ENCODE measurements at regions not wholly inside any gene's neighbourhood (a gene's known extent, or its start where the extent isn't known, plus 50 kb on each side); places are given as distances from the start of the nearest gene placed in this dataset.
"Not testable (repeated sequence)": the region's sequence is repeated elsewhere in the genome, so short reads cannot be mapped to it uniquely, and the experiment has no call there.

DNA sequence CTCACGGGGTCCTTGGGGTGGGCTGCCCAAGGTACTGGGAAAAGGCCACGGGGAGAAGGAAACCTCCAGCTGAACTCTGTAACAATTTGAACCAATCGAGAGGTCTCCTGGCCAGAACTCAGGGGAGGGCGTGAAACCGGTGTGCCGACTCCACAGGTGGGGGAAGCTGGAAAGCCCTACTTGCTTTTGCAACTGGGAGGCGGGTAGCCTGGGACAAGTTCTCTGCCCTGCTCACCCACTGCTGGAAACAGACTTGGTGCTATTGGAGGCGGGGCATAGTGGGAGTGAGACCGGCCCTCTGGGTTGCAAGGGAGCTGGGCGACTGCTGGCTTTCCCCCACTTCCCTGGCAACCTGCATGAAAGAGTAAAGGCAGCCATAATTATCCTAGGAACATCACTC, 73.2 kb upstream of the SLIT3 start:
- DNase-seq (ENCODE audit: low spot score): no peak
- H3K4me3 Mint-ChIP-seq: no peak overlapping the region

DNA sequence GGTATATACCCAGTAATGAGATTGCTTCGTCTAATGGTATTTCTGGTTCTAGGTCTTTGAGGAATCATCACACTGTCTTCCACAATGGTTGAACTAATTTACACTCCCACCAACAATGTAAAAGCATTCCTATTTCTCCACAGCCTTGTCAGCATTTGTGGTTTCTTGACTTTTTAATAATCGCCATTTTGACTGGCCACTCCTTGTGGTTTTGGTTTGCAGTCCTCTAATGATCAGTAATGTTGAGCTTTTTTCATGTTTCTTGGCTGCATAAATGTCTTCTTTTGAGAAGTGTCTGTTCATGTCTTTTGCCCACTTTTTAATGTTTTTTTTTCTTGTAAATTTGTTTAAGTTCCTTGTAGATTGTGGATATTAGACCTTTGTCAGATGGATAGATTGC, 70.9 kb upstream of the SLIT3 start:
- not testable (repeated sequence) for H3K9me3 Mint-ChIP-seq; H3K9me3 ChIP-seq (ENCODE audit: low read depth); H3K36me3 Mint-ChIP-seq; H3K36me3 ChIP-seq; H3K9ac ChIP-seq; H3K79me2 ChIP-seq (ENCODE audit: low read depth); H3K4me2 ChIP-seq; H3K27ac ChIP-seq; H3K4me3 ChIP-seq; H3K27me3 ChIP-seq; H3K4me1 ChIP-seq; H3K4me1 Mint-ChIP-seq; H3K4me3 Mint-ChIP-seq; H3K27me3 Mint-ChIP-seq (ENCODE audit: insufficient read depth, low read depth); H4K20me1 ChIP-seq (ENCODE audit: low read depth); H3K27ac Mint-ChIP-seq; DNase-seq (ENCODE audit: low spot score); H3F3A ChIP-seq (ENCODE audit: low read depth); H2AFZ ChIP-seq (replicated peaks)

More for the DNA sequence above, 73.2 kb upstream of the SLIT3 start:
- Histone ChIP-seq H3K27me3 (no peaks in the 10 kb centered on the region), H3K79me2 (ENCODE audit: low read depth) (no peaks in the 10 kb centered on the region), H4K20me1 (ENCODE audit: low read depth) (no peaks in the 10 kb centered on the region), H2AFZ (replicated peaks) (no peak overlapping the region), H3K4me3 (no peak overlapping the region), H3K9ac (no peak overlapping the region), H3K27ac (no peak overlapping the region), H3F3A (ENCODE audit: low read depth) (no peaks in the 10 kb centered on the region), H3K36me3 (no peaks in the 10 kb centered on the region), H3K4me2 (no peak overlapping the region), H3K4me1 (no peaks in the 10 kb centered on the region), H3K9me3 (ENCODE audit: low read depth) (no peaks in the 10 kb centered on the region)
- no peak for TF ChIP-seq EZH2phosphoT487 (IDR thresholded peaks at IDR 0.05)
- TF ChIP-seq, protein P1, sequence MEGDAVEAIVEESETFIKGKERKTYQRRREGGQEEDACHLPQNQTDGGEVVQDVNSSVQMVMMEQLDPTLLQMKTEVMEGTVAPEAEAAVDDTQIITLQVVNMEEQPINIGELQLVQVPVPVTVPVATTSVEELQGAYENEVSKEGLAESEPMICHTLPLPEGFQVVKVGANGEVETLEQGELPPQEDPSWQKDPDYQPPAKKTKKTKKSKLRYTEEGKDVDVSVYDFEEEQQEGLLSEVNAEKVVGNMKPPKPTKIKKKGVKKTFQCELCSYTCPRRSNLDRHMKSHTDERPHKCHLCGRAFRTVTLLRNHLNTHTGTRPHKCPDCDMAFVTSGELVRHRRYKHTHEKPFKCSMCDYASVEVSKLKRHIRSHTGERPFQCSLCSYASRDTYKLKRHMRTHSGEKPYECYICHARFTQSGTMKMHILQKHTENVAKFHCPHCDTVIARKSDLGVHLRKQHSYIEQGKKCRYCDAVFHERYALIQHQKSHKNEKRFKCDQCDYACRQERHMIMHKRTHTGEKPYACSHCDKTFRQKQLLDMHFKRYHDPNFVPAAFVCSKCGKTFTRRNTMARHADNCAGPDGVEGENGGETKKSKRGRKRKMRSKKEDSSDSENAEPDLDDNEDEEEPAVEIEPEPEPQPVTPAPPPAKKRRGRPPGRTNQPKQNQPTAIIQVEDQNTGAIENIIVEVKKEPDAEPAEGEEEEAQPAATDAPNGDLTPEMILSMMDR (IDR thresholded peaks at IDR 0.05): no peak
- TF ChIP-seq EZH2 (IDR thresholded peaks at IDR 0.05): no peak
- no peaks in the 10 kb centered on the region for H3K27me3 Mint-ChIP-seq (ENCODE audit: insufficient read depth, low read depth)
- H3K4me1 Mint-ChIP-seq: no peaks in the 10 kb centered on the region
- no peaks in the 10 kb centered on the region for H3K36me3 Mint-ChIP-seq
- H3K27ac Mint-ChIP-seq: no peak overlapping the region
- H3K9me3 Mint-ChIP-seq: peaks cover 11% of the 10 kb centered on the region

DNA sequence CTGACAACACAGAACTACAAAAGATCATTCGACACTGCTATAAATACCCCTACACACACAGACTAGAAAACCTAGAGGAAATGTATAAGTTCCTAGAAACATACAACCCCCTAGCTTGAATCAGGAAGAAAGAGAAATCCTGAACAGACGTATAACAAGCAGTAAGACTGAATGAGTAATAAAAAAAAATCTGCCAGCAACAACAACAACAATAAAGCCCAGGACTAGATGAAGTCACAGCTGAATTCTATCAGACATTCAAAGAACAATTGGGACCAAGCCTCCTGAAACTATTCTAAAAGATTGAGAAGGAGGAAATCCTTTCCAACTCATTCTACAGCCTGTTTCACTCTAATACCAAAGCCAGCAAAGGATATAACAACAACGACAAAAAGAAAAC, 68.2 kb upstream of the SLIT3 start:
- H3K27ac Mint-ChIP-seq: no peak overlapping the region
- Histone ChIP-seq H4K20me1 (ENCODE audit: low read depth) (no peaks in the 10 kb centered on the region), H3K4me1 (no peaks in the 10 kb centered on the region), H3K79me2 (ENCODE audit: low read depth) (no peaks in the 10 kb centered on the region), H3K4me2 (no peak overlapping the region), H3K27me3 (no peaks in the 10 kb centered on the region), H2AFZ (replicated peaks) (no peak overlapping the region), H3K27ac (no peak overlapping the region), H3K36me3 (no peaks in the 10 kb centered on the region), H3F3A (ENCODE audit: low read depth) (no peaks in the 10 kb centered on the region), H3K9ac (no peak overlapping the region), H3K9me3 (ENCODE audit: low read depth) (no peaks in the 10 kb centered on the region), H3K4me3 (no peak overlapping the region)
- no peaks in the 10 kb centered on the region for H3K36me3 Mint-ChIP-seq
- H3K4me3 Mint-ChIP-seq: no peak overlapping the region
- no peaks in the 10 kb centered on the region for H3K27me3 Mint-ChIP-seq (ENCODE audit: insufficient read depth, low read depth)
- no peaks in the 10 kb centered on the region for H3K4me1 Mint-ChIP-seq
- H3K9me3 Mint-ChIP-seq: peaks cover 5% of the 10 kb centered on the region
- TF ChIP-seq, protein P1 (IDR thresholded peaks at IDR 0.05): no peak
- TF ChIP-seq EZH2phosphoT487 (IDR thresholded peaks at IDR 0.05) (no peak), EZH2 (IDR thresholded peaks at IDR 0.05) (no peak)
- DNase-seq (ENCODE audit: low spot score): no peak

DNA sequence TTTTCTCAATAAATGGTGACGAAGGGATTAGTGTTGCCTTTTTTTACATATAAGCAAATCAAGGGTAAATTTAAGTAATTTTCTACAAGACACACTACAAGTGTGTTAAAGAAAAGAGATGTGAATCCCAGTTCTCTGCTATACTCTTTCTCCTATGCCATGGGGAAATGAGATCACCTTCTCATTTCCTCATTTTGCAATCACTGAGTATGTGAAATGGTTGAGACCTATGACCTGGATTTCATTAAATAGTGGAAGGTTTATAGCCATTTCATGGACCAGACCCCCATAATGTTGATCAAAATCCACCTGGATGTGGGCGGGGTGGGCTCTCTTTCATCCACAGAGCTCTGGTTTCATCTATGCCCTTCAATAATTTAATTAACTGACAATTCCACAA, 66.9 kb upstream of the SLIT3 start:
- H3K4me3 ChIP-seq: no peak overlapping the region
- H3K27me3 Mint-ChIP-seq (ENCODE audit: insufficient read depth, low read depth): no peaks in the 10 kb centered on the region
- H3K36me3 ChIP-seq: no peaks in the 10 kb centered on the region
- no peak overlapping the region for H2AFZ ChIP-seq (replicated peaks)
- no peak overlapping the region for H3K27ac ChIP-seq
- peaks cover 5% of the 10 kb centered on the region for H3K9me3 Mint-ChIP-seq
- no peaks in the 10 kb centered on the region for H3K27me3 ChIP-seq
- no peak overlapping the region for H3K9ac ChIP-seq
- no peak overlapping the region for H3K4me3 Mint-ChIP-seq
- H3K36me3 Mint-ChIP-seq: no peaks in the 10 kb centered on the region
- no peaks in the 10 kb centered on the region for H3K79me2 ChIP-seq (ENCODE audit: low read depth)
- no peaks in the 10 kb centered on the region for H3K4me1 ChIP-seq
- TF ChIP-seq, protein P1 (IDR thresholded peaks at IDR 0.05): no peak
- TF ChIP-seq EZH2phosphoT487 (IDR thresholded peaks at IDR 0.05) (no peak), EZH2 (IDR thresholded peaks at IDR 0.05) (no peak)
- no peaks in the 10 kb centered on the region for H4K20me1 ChIP-seq (ENCODE audit: low read depth)
- H3K9me3 ChIP-seq (ENCODE audit: low read depth): no peaks in the 10 kb centered on the region
- H3K4me2 ChIP-seq: no peak overlapping the region
- H3K27ac Mint-ChIP-seq: no peak overlapping the region
- no peak for DNase-seq (ENCODE audit: low spot score)
- no peaks in the 10 kb centered on the region for H3F3A ChIP-seq (ENCODE audit: low read depth)
- H3K4me1 Mint-ChIP-seq: no peaks in the 10 kb centered on the region

Measured in neural progenitor cell (in vitro differentiated cells).